HCT116 (cell line): ENCODE measurements at regions not wholly inside any gene's neighbourhood (a gene's known extent, or its start where the extent isn't known, plus 50 kb on each side); places are given as distances from the start of the nearest gene placed in this dataset.
A peak's percentile ranks its signal among the peaks of the same experiment; 100 is the strongest.

Source experiments
- ATAC-seq: fragments of 200-7000 bp; cut with Tn5 transposase; 2 replicates; pipeline ENCODE4 v1.9.1; 2020; ENCODE audit warnings: mild to moderate bottlenecking, moderate library complexity
- BruUV-seq: library from RNA; stranded (reverse); fragments of 400-500 nt; replicated peaks from 2 replicates; lab custom pipeline; 2021; lab: Mats Ljungman, UMichigan
- CTCF ChIA-PET: fragments of 300-600 bp; sonication (Branson Sonifier 250); formaldehyde crosslinking; loops from one replicate; lab custom pipeline; 2021; ENCODE audit warnings: antibody characterized with exemption; lab: Charles Lee
- POLR2A ChIA-PET: fragments of 300-600, 350-600 bp; sonication (Branson Sonifier 250); formaldehyde crosslinking; loops from one replicate; lab custom pipeline; 2021; ENCODE audit warnings: antibody characterized with exemption; lab: Charles Lee
- RAD21 ChIA-PET, 2 experiments: fragments of 300-600 bp; sonication (Branson Sonifier 250); formaldehyde crosslinking; loops; one replicate each; lab custom pipeline; 2023; ENCODE audit warnings: low total read pairs in 2 of 2; ENCODE audit not compliant: uncharacterized antibody in 2 of 2, unreplicated experiment in 2 of 2, low non-redundant PET in 1 of 2; lab: Charles Lee
- DNase-seq: peaks from one replicate; pipeline ENCODE4 v3.0.0-alpha.2; 2010; ENCODE audit warnings: low read depth, low spot score
- H2AFZ ChIP-seq: fragments of 200-600 bp; shearing (Covaris generic), sonication (generic); 2 replicates; pipeline ENCODE4 v1.6.1; 2017; ENCODE audit warnings: low read depth, mixed run types, mixed read lengths, antibody characterized with exemption, low read length; ENCODE audit not compliant: poor library complexity, severe bottlenecking
- H3K27ac ChIP-seq: 2 replicates; pipeline ENCODE4 v1.5.1; 2012; ENCODE audit warnings: low read depth, low read length
- H3K27me3 ChIP-seq: fragments of 200-600 bp; sonication (generic); 2 replicates; pipeline ENCODE4 v1.6.1; 2016; ENCODE audit warnings: mixed run types, low read length, mixed read lengths; ENCODE audit not compliant: insufficient read depth
- H3K36me3 ChIP-seq, 2 experiments: fragments of 200-500 bp in 1 of 2; fragments of 200-600 bp in 1 of 2; sonication (Bioruptor generic) in 1 of 2; sonication (generic) in 1 of 2; 2 replicates each; pipeline versions ENCODE4 v1.5.1 to v1.6.1; 2014 to 2016; ENCODE audit warnings: low read length in 2 of 2, inconsistent platforms in 1 of 2, mixed read lengths in 1 of 2, mixed run types in 1 of 2; ENCODE audit not compliant: insufficient read depth in 2 of 2, control insufficient read depth in 1 of 2
- H3K4me1 ChIP-seq, 2 experiments: fragments of 200-600 bp in 1 of 2; sonication (generic) in 1 of 2; 2 replicates each; pipeline versions ENCODE4 v1.5.1 to v1.6.1; 2012 to 2017; ENCODE audit warnings: low read length in 2 of 2, inconsistent platforms in 1 of 2, mild to moderate bottlenecking in 1 of 2, mixed read lengths in 1 of 2, mixed run types in 1 of 2, moderate library complexity in 1 of 2; ENCODE audit not compliant: insufficient read depth in 2 of 2, control insufficient read depth in 1 of 2
- H3K4me2 ChIP-seq: fragments of 200-600 bp; sonication (generic); 2 replicates; pipeline ENCODE4 v1.6.1; 2017; ENCODE audit warnings: mixed run types, low read length, mixed read lengths
- H3K4me3 ChIP-seq, 2 experiments: fragments of 200-600 bp in 1 of 2; sonication (generic) in 1 of 2; replicated peaks in 1 of 2; 2 replicates each; pipeline ENCODE4 v1.5.1; 2011 to 2016; ENCODE audit warnings: low read length in 2 of 2, control low read depth in 1 of 2, low read depth in 1 of 2, mild to moderate bottlenecking in 1 of 2, mixed read lengths in 1 of 2, mixed run types in 1 of 2
- H3K79me2 ChIP-seq: fragments of 200-600 bp; sonication (generic); 2 replicates; pipeline ENCODE4 v1.6.1; 2017; ENCODE audit warnings: mild to moderate bottlenecking, mixed run types, low read length, moderate library complexity, mixed read lengths; ENCODE audit not compliant: insufficient read depth
- H3K9ac ChIP-seq: fragments of 200-600 bp; sonication (generic); 2 replicates; pipeline ENCODE4 v1.6.1; 2016; ENCODE audit warnings: low read length, mixed read lengths
- H3K9me2 ChIP-seq: fragments of 200-600 bp; sonication (generic), shearing (Covaris generic); 2 replicates; pipeline ENCODE4 v1.6.1; 2017; ENCODE audit warnings: mixed run types, mild to moderate bottlenecking, moderate library complexity; ENCODE audit not compliant: insufficient read depth
- H3K9me3 ChIP-seq, 2 experiments: fragments of 200-500 bp in 1 of 2; fragments of 200-600 bp in 1 of 2; sonication (Bioruptor generic) in 1 of 2; sonication (generic) in 1 of 2; 2 replicates each; pipeline ENCODE4 v1.6.1; 2014 to 2017; ENCODE audit warnings: low read length in 2 of 2, mixed read lengths in 2 of 2, inconsistent platforms in 1 of 2, low read depth in 1 of 2, mild to moderate bottlenecking in 1 of 2, mixed run types in 1 of 2, moderate library complexity in 1 of 2; ENCODE audit not compliant: control insufficient read depth in 1 of 2, insufficient read depth in 1 of 2
- H4K20me1 ChIP-seq: fragments of 200-600 bp; sonication (generic), shearing (Covaris generic); 2 replicates; pipeline ENCODE4 v1.6.1; 2017; ENCODE audit warnings: mixed run types, mild to moderate bottlenecking, moderate library complexity; ENCODE audit not compliant: insufficient read depth
- CEBPB ChIP-seq: IDR thresholded peaks from 2 replicates; pipeline ENCODE4 v1.6.1; 2012; ENCODE audit warnings: low read depth
- CTCF ChIP-seq, 3 experiments: fragments of 200-600 bp in 1 of 3; sonication (generic) in 1 of 3; IDR thresholded peaks in 2 of 3; conservative IDR thresholded peaks in 1 of 3; 2 replicates each; pipeline ENCODE4 v1.5.1; 2012 to 2017; ENCODE audit warnings: low read depth in 2 of 3, low read length in 2 of 3, antibody characterized with exemption in 1 of 3, borderline replicate concordance in 1 of 3, control low read depth in 1 of 3, mild to moderate bottlenecking in 1 of 3, mixed read lengths in 1 of 3, mixed run types in 1 of 3, moderate library complexity in 1 of 3; ENCODE audit not compliant: insufficient read depth in 1 of 3
- ELF1 ChIP-seq: IDR thresholded peaks from 2 replicates; pipeline ENCODE4 v1.6.1; 2012; ENCODE audit warnings: low read depth, borderline replicate concordance
- EZH2 ChIP-seq: fragments of 200-600 bp; sonication (generic); IDR thresholded peaks from 2 replicates; pipeline ENCODE4 v1.6.1; 2017; ENCODE audit warnings: antibody characterized with exemption, mixed run types
- EZH2phosphoT487 ChIP-seq: fragments of 200-600 bp; IDR thresholded peaks from 2 replicates; pipeline ENCODE4 v1.6.1; 2018; ENCODE audit warnings: antibody characterized with exemption, borderline replicate concordance
- MAX ChIP-seq: IDR thresholded peaks from 2 replicates; pipeline ENCODE4 v1.6.1; 2012
- RAD21 ChIP-seq: IDR thresholded peaks from 2 replicates; pipeline ENCODE4 v1.6.1; 2012; ENCODE audit warnings: low read depth, mild to moderate bottlenecking
- YY1 ChIP-seq: IDR thresholded peaks from 2 replicates; pipeline ENCODE4 v1.6.1; 2011; ENCODE audit warnings: low read length, low read depth, moderate library complexity, mild to moderate bottlenecking; ENCODE audit not compliant: insufficient replicate concordance; ENCODE audit errors: extremely low read depth
- intact Hi-C: fragments of 100-400 bp; cut with micrococcal nuclease; formaldehyde crosslinking; loops from 2 replicates; pipeline ENCODE4 v1.10.0; 2022

- no peaks in the 10 kb centered on the region; the same call in 1 of the 2 replicates for H4K20me1 ChIP-seq
- ChIA-PET POLR2A (no interaction called here), RAD21 (no interaction called here), CTCF (no interaction called here)
- no peak overlapping the region for H3K27ac ChIP-seq
- H3K4me1 ChIP-seq: no peaks in the 10 kb centered on the region
- H3K9me2 ChIP-seq: no peaks in the 10 kb centered on the region
- no peak overlapping the region for H3K4me3 ChIP-seq
- ATAC-seq (no peak), DNase-seq (no peak)
- no peaks in the 10 kb centered on the region for H3K36me3 ChIP-seq
- no peaks in the 10 kb centered on the region for H3K79me2 ChIP-seq
- no TSS peak for BruUV-seq
- no peak overlapping the region for H3K4me2 ChIP-seq
- no peak overlapping the region for H2AFZ ChIP-seq
- H3K9me3 ChIP-seq: peaks cover 0 to 5% of the 10 kb centered on the region in 2 experiments; a peak in 2 of 4 replicates
- TF ChIP-seq RAD21 (peak; percentile 29; the same call in 1 of the 2 replicates), EZH2phosphoT487 (no peak), CEBPB (no peak), CTCF (IDR thresholded peaks at IDR 0.05 in 2 of 3, conservative IDR thresholded peaks at IDR 0.05 in 1 of 3; ENCODE audit: borderline replicate concordance in 1 of 3, insufficient read depth in 1 of 3, low read depth in 2 of 3, low read length in 2 of 3) (peak in 2 of 3 experiments; percentile 45 to 46; a peak in 4 of 6 replicates), ELF1 (no peak)
- H3K9ac ChIP-seq: no peak overlapping the region
- intact Hi-C loops: no loop called here
- no peaks in the 10 kb centered on the region for H3K27me3 ChIP-seq
These were observed 401.2 kb downstream of the GALR1 start for GRCh38 chr18:77650799-77651385.

- ChIA-PET RAD21 (no interaction called here), POLR2A (no interaction called here), CTCF (no interaction called here)
- Histone ChIP-seq H3K27me3 (no peaks in the 10 kb centered on the region), H3K4me3 (no peak overlapping the region), H3K4me1 (no peaks in the 10 kb centered on the region), H4K20me1 (no peaks in the 10 kb centered on the region; the same call in 1 of the 2 replicates), H3K36me3 (no peaks in the 10 kb centered on the region), H3K79me2 (no peaks in the 10 kb centered on the region), H3K9me3 (peaks cover 4 to 5% of the 10 kb centered on the region in 2 experiments; a peak in 2 of 4 replicates), H3K27ac (no peak overlapping the region), H3K9me2 (no peaks in the 10 kb centered on the region), H2AFZ (no peak overlapping the region), H3K9ac (no peak overlapping the region), H3K4me2 (no peak overlapping the region)
- no peak for ATAC-seq
- TF ChIP-seq YY1 (no peak), EZH2 (no peak), MAX (no peak)
- intact Hi-C loops: no loop called here
- DNase-seq: no peak
- no TSS peak for BruUV-seq
These were observed 401.8 kb downstream of the GALR1 start for GRCh38 chr18:77651441-77651840.
